Ovary (tissue), 7 donors: ENCODE measurements at regions not wholly inside any gene's neighbourhood (a gene's known extent, or its start where the extent isn't known, plus 50 kb on each side); places are given as distances from the start of the nearest gene placed in this dataset.

Experiments
- DNase-seq, 5 donors: peaks; one replicate each; pipeline ENCODE4 v3.0.0-alpha.2; 2019 to 2020
- H3K27ac ChIP-seq, 2 donors: fragments of 200-600 bp; one replicate each; pipeline versions ENCODE4 v1.5.1 to v1.8.0; 2019 to 2022
- H3K27me3 ChIP-seq: fragments of 200-600 bp; one replicate; pipeline ENCODE4 v1.8.0; 2022
- H3K36me3 ChIP-seq: fragments of 200-600 bp; sonication (generic); one replicate; pipeline ENCODE4 v1.5.1; 2019
- H3K4me1 ChIP-seq: one replicate; pipeline ENCODE4 v1.8.1; 2013; ENCODE audit warnings: mild to moderate bottlenecking, moderate library complexity; ENCODE audit not compliant: insufficient read depth
- H3K4me3 ChIP-seq: fragments of 200-600 bp; sonication (generic); one replicate; pipeline ENCODE4 v1.5.1; 2017
- H3K9me3 ChIP-seq, 2 donors: fragments of 200-600 bp in 1 of 2; sonication (generic) in 1 of 2; one replicate each; pipeline versions ENCODE4 v1.5.1 to v1.8.1; 2013 to 2019; ENCODE audit warnings: mild to moderate bottlenecking in 1 of 2, moderate library complexity in 1 of 2
- CTCF ChIP-seq, 3 donors: fragments of 450-650 bp in 2 of 3; fragments of 200-600 bp in 1 of 3; IDR thresholded peaks; one replicate each; pipeline versions ENCODE4 v1.5.1 to v1.8.0; 2016 to 2022; ENCODE audit warnings: antibody characterized with exemption in 3 of 3, mild to moderate bottlenecking in 1 of 3
- EP300 ChIP-seq: sonication (generic); formaldehyde crosslinking; IDR thresholded peaks from one replicate; pipeline ENCODE4 v1.6.1; 2017; ENCODE audit warnings: antibody characterized with exemption
- POLR2A ChIP-seq: fragments of 450-650 bp; IDR thresholded peaks from one replicate; pipeline ENCODE4 v1.6.1; 2017; ENCODE audit warnings: antibody characterized with exemption, mild to moderate bottlenecking, moderate library complexity
- WGBS, 3 donors: extraction: QIAGEN DNeasy Blood & Tissue Kit in 1 of 3; methylation state at CpG; one replicate each; pipeline versions ENCODE4 v1.1.5 to v1.1.7; 2013 to 2017; 5-methylcytosine and 5-hydroxymethylcytosine counted together
- intact Hi-C, 4 donors: fragments of 100-400 bp; cut with DNase I; formaldehyde crosslinking; loops; one replicate each; pipeline versions ENCODE4 v1.11.0 to v1.15.1; 2022 to 2023
- donor health status: DM: no; HTN: no; CAD: no; lungs with moderate emphysema.
- donor health status: DM: no; HTN: no; CAD: no.
- donor health status: Bipolar disorder and iron deficiency.
- donor health status: DM: no; HTN: no; CAD: no.
- donor health status: DM: yes; HTN: yes; CAD: no.

GRCh38 chr21:38881131-38881530, 75.4 kb downstream of the ETS2 start:
- TF ChIP-seq POLR2A (no peak), CTCF (IDR thresholded peaks at IDR 0.05) (no peak), EP300 (no peak)
- intact Hi-C loops = no loop called here
- Histone ChIP-seq H3K4me1 (no peaks in the 10 kb centered on the region), H3K9me3 (no peaks in the 10 kb centered on the region), H3K27me3 (no peaks in the 10 kb centered on the region), H3K27ac (no peak overlapping the region), H3K36me3 (no peaks in the 10 kb centered on the region), H3K4me3 (no peak overlapping the region)
- no peak for DNase-seq

- no peak overlapping the region for H3K4me3 ChIP-seq
- intact Hi-C loops = no loop called here
- no peak overlapping the region for H3K27ac ChIP-seq
- 69 to 83% (median 69%) methylated on average over 6 of the region's 6 CpGs for WGBS, 3 donors
- H3K36me3 ChIP-seq = no peaks in the 10 kb centered on the region
- DNase-seq = no peak
- H3K9me3 ChIP-seq = no peaks in the 10 kb centered on the region
- TF ChIP-seq POLR2A (no peak), CTCF (IDR thresholded peaks at IDR 0.05) (no peak), EP300 (no peak)
- H3K4me1 ChIP-seq = no peaks in the 10 kb centered on the region
- no peaks in the 10 kb centered on the region for H3K27me3 ChIP-seq
Observed at GRCh38 chr21:38880577-38880966, 74.8 kb downstream of the ETS2 start.

- intact Hi-C loops = no loop called here
- no peaks in the 10 kb centered on the region for H3K4me1 ChIP-seq
- no peak overlapping the region for H3K27ac ChIP-seq
- TF ChIP-seq POLR2A (no peak), CTCF (IDR thresholded peaks at IDR 0.05) (no peak), EP300 (no peak)
- no peak overlapping the region for H3K4me3 ChIP-seq
- H3K9me3 ChIP-seq = no peaks in the 10 kb centered on the region
- DNase-seq = no peak
- WGBS, 3 donors = 57 to 66% (median 65%) methylated on average over 4 of the region's 4 CpGs
- H3K27me3 ChIP-seq = no peaks in the 10 kb centered on the region
- no peaks in the 10 kb centered on the region for H3K36me3 ChIP-seq
Observed at GRCh38 chr21:38879912-38880576, 74.3 kb downstream of the ETS2 start.

- no peaks in the 10 kb centered on the region for H3K9me3 ChIP-seq
- H3K27ac ChIP-seq = no peak overlapping the region
- no peaks in the 10 kb centered on the region for H3K4me1 ChIP-seq
- H3K36me3 ChIP-seq = no peaks in the 10 kb centered on the region
- H3K27me3 ChIP-seq = no peaks in the 10 kb centered on the region
- WGBS, 3 donors = 86 to 97% (median 96%) methylated on average over 1 of the region's 1 CpG
- H3K4me3 ChIP-seq = no peak overlapping the region
- DNase-seq = no peak
- intact Hi-C loops = no loop called here
- TF ChIP-seq EP300 (no peak), POLR2A (no peak), CTCF (IDR thresholded peaks at IDR 0.05) (no peak)
Observed at GRCh38 chr21:38878379-38879179, 72.8 kb downstream of the ETS2 start.
